Osteoblast (primary cell): ENCODE measurements at regions not wholly inside any gene's neighbourhood (a gene's known extent, or its start where the extent isn't known, plus 50 kb on each side); places are given as distances from the start of the nearest gene placed in this dataset.

Source experiments
- DNase-seq: peaks from one replicate; pipeline ENCODE4 v3.0.0; 2011; ENCODE audit warnings: low spot score, mixed read lengths; ENCODE audit not compliant: insufficient read length; ENCODE audit errors: missing footprints
- H2AFZ ChIP-seq: 2 replicates; pipeline ENCODE4 v1.6.0; 2011; ENCODE audit warnings: mild to moderate bottlenecking, low read length
- H3K27ac ChIP-seq: 2 replicates; pipeline ENCODE4 v1.5.1; 2011; ENCODE audit warnings: mild to moderate bottlenecking, low read depth, low read length, moderate library complexity
- H3K27me3 ChIP-seq: 2 replicates; pipeline ENCODE4 v1.6.0; 2012; ENCODE audit warnings: mild to moderate bottlenecking, control low read depth, inconsistent platforms, low read length, moderate library complexity; ENCODE audit not compliant: insufficient read depth
- H3K36me3 ChIP-seq: 2 replicates; pipeline ENCODE4 v1.5.1; 2011; ENCODE audit warnings: mild to moderate bottlenecking, low read length, control low read depth, moderate library complexity; ENCODE audit not compliant: insufficient read depth
- H3K4me1 ChIP-seq: 2 replicates; pipeline ENCODE4 v1.5.1; 2011; ENCODE audit warnings: mild to moderate bottlenecking, low read length, control low read depth, moderate library complexity; ENCODE audit not compliant: insufficient read depth
- H3K4me2 ChIP-seq: 2 replicates; pipeline ENCODE4 v1.6.0; 2011; ENCODE audit warnings: mild to moderate bottlenecking, low read length; ENCODE audit not compliant: insufficient read depth
- H3K4me3 ChIP-seq: fragments of 200-600 bp; sonication (generic); 3 replicates; pipeline ENCODE4 v1.5.1; 2012; ENCODE audit warnings: mild to moderate bottlenecking, low read length, inconsistent platforms; ENCODE audit not compliant: insufficient read depth
- H3K79me2 ChIP-seq: 2 replicates; pipeline ENCODE4 v1.6.0; 2012; ENCODE audit warnings: mild to moderate bottlenecking, low read length, control low read depth, inconsistent platforms; ENCODE audit not compliant: insufficient read depth
- H3K9me3 ChIP-seq: 2 replicates; pipeline ENCODE4 v1.5.1; 2011; ENCODE audit warnings: low read depth, low read length, control low read depth
- H4K20me1 ChIP-seq: 2 replicates; pipeline ENCODE4 v1.6.0; 2012; ENCODE audit warnings: mild to moderate bottlenecking, low read length, control low read depth; ENCODE audit not compliant: insufficient read depth
- CTCF ChIP-seq: IDR thresholded peaks from 2 replicates; pipeline ENCODE4 v1.5.1; 2011; ENCODE audit warnings: mild to moderate bottlenecking, low read depth, low read length, moderate library complexity; ENCODE audit errors: extremely low read depth

- no peaks in the 10 kb centered on the region for H3K27me3 ChIP-seq
- H2AFZ ChIP-seq = no peak overlapping the region
- no peaks in the 10 kb centered on the region for H4K20me1 ChIP-seq
- H3K4me2 ChIP-seq = no peak overlapping the region
- no peak for TF ChIP-seq CTCF
- H3K36me3 ChIP-seq = no peaks in the 10 kb centered on the region
- no peak overlapping the region for H3K4me3 ChIP-seq
- DNase-seq = no peak
- no peak overlapping the region for H3K27ac ChIP-seq
- H3K4me1 ChIP-seq = no peaks in the 10 kb centered on the region
- no peaks in the 10 kb centered on the region for H3K79me2 ChIP-seq
- H3K9me3 ChIP-seq = no peaks in the 10 kb centered on the region
Measured at GRCh38 chr10:123570051-123570897, 95.9 kb upstream of the GPR26 start.

- Histone ChIP-seq H3K9me3 (no peaks in the 10 kb centered on the region), H3K4me1 (no peaks in the 10 kb centered on the region), H3K27ac (no peak overlapping the region), H2AFZ (no peak overlapping the region), H3K4me3 (no peak overlapping the region), H3K27me3 (no peaks in the 10 kb centered on the region), H3K4me2 (no peak overlapping the region), H3K79me2 (no peaks in the 10 kb centered on the region), H4K20me1 (no peaks in the 10 kb centered on the region), H3K36me3 (no peaks in the 10 kb centered on the region)
- DNase-seq = no peak
- no peak for TF ChIP-seq CTCF
Measured at GRCh38 chr10:123570898-123571515, 95.1 kb upstream of the GPR26 start.

GRCh38 chr10:123571978-123572377 is 94.2 kb upstream of the GPR26 start:
- Histone ChIP-seq H3K79me2 (no peaks in the 10 kb centered on the region), H3K4me1 (no peaks in the 10 kb centered on the region), H4K20me1 (no peaks in the 10 kb centered on the region), H3K27ac (no peak overlapping the region), H3K9me3 (no peaks in the 10 kb centered on the region), H2AFZ (no peak overlapping the region), H3K4me2 (no peak overlapping the region), H3K36me3 (no peaks in the 10 kb centered on the region), H3K4me3 (no peak overlapping the region), H3K27me3 (no peaks in the 10 kb centered on the region)
- no peak for TF ChIP-seq CTCF
- no peak for DNase-seq
